Esophagus muscularis mucosa (tissue), 4 donors: ENCODE measurements at regions not wholly inside any gene's neighbourhood (a gene's known extent, or its start where the extent isn't known, plus 50 kb on each side); places are given as distances from the start of the nearest gene placed in this dataset.

Experiments
- CTCF ChIP-seq, 3 experiments: fragments of 200-600 bp in 2 of 3; fragments of 450-650 bp in 1 of 3; sonication (generic) in 2 of 3; IDR thresholded peaks; one replicate each; pipeline ENCODE4 v1.5.1; 2017 to 2019; ENCODE audit warnings: antibody characterized with exemption in 3 of 3, mild to moderate bottlenecking in 2 of 3, moderate library complexity in 1 of 3
- EP300 ChIP-seq: sonication (generic); formaldehyde crosslinking; IDR thresholded peaks from one replicate; pipeline ENCODE4 v1.6.1; 2017; ENCODE audit warnings: antibody characterized with exemption
- POLR2A ChIP-seq: fragments of 450-650 bp; IDR thresholded peaks from one replicate; pipeline ENCODE4 v1.6.1; 2017; ENCODE audit warnings: antibody characterized with exemption, moderate library complexity, mild to moderate bottlenecking, low read depth
- POLR2AphosphoS5 ChIP-seq, 2 donors: sonication (generic); formaldehyde crosslinking; IDR thresholded peaks; one replicate each; pipeline ENCODE4 v1.6.1; 2017; ENCODE audit warnings: antibody characterized with exemption in 2 of 2

- TF ChIP-seq POLR2A (no peak), CTCF (IDR thresholded peaks at IDR 0.05) (no peak), EP300 (no peak), POLR2AphosphoS5 (IDR thresholded peaks at IDR 0.05) (no peak)
These were observed 456.6 kb downstream of the MAGEB5 start for GRCh38 chrX:26672571-26672970.
